DMS 273 (cell line): ENCODE measurements at regions not wholly inside any gene's neighbourhood (a gene's known extent, or its start where the extent isn't known, plus 50 kb on each side); places are given as distances from the start of the nearest gene placed in this dataset.

Source experiments
- DNase-seq: peaks from one replicate; lab custom pipeline; 2025; ENCODE audit not compliant: unreplicated experiment; lab: John Stamatoyannopoulos, UW

- DNase-seq, result no peak
Observed at GRCh38 chr7:132072873-132073272, 503.4 kb downstream of the PLXNA4 start.

DNA sequence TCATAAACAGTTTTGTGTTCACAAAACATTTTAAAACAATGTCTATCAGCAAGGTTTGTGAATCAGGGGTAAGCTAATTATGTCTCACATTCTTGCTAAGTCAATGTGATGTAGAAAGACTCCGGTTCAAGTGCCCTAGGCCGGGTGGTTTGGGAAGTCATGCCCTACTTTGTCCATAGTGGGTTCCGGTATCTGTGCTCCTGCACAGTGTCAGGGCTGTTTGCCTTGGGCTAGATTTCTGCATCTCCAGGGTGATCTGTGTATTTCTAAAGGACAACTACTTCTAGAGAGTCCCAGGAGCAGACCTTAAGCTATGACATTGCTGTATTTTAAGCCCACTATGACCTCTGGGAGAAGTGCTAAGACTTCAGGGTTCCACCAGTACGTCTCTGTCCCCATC, 504.1 kb downstream of the PLXNA4 start:
- DNase-seq, result no peak

DNA sequence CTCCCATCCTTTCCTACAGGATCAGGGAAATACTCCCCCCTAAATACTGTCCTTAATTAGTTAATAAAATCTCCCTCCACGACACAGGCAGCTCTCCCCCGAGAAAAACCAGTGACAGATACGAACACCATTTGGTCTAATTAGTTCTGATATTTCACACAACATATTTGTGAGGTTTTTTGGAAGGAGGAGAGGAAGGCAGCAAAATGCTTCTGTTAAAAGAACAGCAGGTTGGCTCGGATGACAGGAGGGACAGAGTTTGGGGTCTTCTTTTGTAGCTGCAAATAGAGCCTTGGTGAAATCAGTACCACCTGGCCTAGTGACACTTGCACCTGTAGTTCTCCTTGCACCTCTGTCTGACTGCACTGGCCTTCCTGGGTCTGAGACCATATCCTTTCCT, 507.0 kb downstream of the PLXNA4 start:
- no peak for DNase-seq

DNA sequence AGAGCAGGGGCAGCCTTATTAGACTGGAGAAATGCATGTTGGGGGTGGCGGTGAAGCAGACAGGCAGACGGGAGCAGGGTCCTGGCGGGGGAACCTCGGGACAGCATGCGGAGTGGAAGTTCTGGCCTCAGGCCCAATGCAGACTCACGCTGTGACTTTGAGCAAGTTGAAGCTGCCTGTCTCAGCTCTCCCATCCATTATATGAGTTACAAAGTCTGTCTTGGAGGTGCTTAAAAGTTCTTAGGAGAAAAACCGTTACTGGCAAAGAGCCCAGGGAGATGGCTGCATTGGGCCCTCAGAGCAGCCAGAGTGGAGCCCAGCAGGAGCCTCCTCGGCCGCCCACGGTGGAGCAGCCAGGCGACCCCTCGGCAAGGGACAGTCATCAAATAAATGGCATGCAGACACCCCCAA, 509.5 kb downstream of the PLXNA4 start:
- peak; percentile 84 for DNase-seq

DNA sequence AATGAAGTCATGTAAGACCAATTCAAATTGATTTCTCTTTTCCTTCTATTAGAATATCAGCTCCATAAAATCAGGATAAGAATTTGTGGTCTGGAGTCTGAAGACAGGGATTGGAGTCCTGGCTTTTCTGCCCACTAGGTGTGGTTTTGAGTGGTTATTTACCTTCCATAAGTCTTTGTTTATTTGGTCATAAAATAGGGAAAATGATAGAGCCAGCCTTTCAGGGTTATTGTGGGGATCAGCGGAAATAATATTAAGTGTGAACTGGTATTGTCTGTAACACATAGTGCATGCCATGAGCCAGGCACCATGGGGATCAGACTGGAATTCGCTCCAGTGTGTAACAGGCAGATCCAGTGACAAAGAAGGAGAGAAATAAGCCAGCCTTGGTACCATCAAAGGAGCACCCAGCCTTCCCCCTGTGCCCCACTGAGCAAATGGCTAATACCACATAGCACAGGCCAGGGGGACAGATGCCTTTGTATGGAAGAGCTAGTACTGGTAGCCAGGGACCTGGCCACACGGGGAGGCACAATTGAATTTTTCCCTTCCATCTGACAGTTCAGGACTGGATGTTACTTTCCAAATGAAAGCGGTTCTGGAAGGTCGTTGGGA, 509.7 kb upstream of the PODXL start:
- DNase-seq, result peak; percentile 60

- DNase-seq, result peak; percentile 45
Observed at GRCh38 chr7:132065193-132065988, 509.0 kb upstream of the PODXL start.

GRCh38 chr7:132063800-132064199, 507.4 kb upstream of the PODXL start:
- DNase-seq, result no peak

GRCh38 chr7:132061937-132062336, 505.5 kb upstream of the PODXL start:
- DNase-seq, result no peak

- DNase-seq, result no peak
Observed at GRCh38 chr7:132059141-132059540, 502.7 kb upstream of the PODXL start.

DNA sequence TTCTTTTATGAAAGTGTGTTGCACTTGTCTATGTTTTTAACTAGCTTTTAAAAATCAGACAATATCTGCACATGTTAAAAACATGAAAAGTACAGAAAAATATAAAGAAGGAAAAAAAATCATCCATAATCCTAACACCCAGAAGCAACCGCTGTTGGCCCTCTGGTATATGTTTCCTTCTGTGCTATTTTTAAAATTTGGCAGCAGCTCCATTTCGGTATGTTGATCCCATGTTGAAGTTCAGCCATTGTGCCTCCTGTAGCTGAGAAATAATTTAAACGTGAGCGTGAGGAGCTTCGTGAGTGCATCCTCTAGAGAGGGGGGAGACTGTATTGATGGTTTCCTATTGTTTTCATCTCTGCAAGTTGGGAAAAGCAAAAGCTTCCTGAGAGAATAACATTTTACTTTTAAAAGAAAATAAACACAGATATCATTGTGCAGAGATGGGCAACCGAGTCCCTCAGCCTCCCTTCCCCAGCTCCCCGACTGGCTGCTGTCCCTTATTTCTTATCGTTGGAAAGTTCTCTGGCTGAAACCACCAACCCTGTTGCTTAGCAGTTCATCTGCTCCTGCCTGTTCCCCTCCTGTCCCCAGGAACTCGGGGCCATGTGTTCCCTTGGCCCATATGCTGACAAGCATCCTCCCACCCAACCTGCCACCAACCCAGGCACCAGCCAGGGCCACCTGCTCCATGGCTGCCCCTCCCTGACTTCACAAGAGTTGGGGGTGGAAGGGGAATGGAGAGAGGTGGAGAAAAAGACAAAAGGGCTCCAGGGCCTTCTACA, 499.1 kb upstream of the PODXL start:
- DNase-seq, result peak; percentile 45

DNA sequence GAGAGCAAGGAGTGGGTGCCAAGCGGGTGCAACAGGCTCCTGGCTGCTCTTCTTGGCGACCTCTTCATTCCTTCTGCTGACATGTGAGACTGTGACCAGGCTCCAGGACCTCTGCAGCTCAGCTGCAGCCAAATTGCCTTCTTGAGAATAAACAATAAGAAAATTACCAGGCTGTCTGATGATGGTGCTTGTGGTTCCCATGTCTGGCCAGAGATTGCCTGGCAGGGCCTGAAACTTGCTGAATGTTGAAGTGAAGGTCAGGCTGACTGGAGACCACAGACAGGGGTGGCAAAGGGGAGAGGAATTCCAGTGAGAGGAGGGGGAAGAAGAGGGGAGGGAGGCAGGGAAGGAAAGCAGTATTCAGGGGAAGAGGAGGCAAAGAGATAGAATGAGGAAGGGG, 497.4 kb upstream of the PODXL start:
- no peak for DNase-seq

GRCh38 chr7:132051311-132051710, 494.9 kb upstream of the PODXL start:
- no peak for DNase-seq

DNA sequence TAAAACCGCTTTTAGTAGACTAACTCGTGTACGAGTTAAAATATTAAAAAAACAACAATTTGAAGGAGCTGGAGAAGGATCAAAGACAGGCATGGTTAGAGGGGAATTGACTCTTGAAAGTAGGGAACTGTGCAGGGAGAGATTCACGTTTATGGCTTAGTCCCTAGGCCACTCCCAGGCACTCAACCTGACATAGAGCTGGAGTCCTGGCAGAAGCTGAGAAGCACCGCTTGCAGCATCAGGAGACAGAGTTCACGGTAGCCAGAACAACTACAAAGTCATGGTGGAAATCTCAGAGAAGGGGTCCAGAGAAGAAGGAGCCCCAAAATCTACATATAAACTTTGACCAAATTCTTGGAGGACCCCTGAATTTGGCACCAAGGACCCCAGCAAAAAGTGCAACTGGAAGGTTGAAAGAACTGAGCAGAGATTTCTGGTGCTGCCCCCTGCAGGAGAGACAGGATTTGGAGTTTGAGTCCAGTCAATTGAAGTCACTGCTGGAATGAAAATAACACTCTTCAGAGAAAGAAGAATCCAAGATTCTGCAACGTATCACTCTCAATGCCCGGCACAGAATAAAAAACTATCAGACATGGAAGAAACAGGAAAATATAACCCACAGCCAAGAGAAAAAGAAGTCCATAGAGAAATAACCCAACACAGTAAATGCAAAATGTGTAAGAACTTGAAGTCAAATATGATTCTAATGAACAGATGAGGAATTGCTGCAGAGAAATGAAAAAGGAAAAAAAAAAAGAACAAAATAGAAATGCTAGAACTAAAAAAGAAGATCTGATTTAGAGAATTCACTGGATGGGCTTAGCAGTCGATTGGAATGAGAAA, 493.3 kb upstream of the PODXL start:
- DNase-seq, result peak; percentile 72

DNA sequence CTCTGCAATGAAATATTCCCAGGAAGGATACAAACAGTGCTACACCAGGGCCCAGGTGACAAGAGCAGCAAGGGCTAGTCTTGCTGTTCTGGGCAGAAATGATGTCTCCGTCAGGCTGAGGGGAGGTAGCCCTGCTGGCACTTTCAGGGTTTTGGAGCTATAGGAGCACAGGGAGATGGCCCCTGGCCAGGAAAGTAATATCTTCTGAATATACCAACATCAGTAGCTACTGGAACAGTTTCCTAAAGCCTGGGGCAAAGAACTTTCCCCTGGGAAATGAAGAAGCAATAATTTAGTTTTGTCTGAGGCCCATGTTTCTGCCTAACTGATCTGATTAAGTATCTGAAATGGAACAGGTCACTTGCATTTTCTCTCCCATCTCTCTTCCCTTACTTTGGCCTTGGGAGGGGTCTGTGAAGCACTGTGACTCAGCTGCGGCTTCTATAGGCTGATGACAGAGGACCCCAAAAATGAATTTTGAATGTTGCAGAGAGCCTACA, 489.1 kb upstream of the PODXL start:
- no peak for DNase-seq

- no peak for DNase-seq
Observed at GRCh38 chr7:132045002-132045401, 488.6 kb upstream of the PODXL start.

DNA sequence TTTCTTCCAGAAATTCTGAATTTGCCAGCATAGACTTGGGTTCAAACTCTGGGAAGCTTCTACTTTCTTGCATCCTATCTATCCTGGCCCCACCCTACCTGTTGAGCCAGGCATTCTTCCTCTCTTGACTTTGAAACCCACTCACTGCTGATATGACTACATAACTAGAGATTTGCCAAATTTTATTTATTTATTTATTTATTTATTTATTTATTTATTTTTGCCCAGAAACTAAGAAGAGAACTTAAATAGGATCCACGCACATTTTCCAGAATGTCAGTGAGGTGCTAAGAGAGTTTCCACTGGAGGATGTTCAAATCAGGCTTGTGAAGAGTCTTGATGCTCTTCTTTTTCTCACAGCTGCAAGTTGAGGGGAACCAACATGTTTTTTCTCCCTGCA, 487.8 kb upstream of the PODXL start:
- DNase-seq, result no peak

- no peak for DNase-seq
Observed at GRCh38 chr7:132041108-132041507, 484.7 kb upstream of the PODXL start.

DNA sequence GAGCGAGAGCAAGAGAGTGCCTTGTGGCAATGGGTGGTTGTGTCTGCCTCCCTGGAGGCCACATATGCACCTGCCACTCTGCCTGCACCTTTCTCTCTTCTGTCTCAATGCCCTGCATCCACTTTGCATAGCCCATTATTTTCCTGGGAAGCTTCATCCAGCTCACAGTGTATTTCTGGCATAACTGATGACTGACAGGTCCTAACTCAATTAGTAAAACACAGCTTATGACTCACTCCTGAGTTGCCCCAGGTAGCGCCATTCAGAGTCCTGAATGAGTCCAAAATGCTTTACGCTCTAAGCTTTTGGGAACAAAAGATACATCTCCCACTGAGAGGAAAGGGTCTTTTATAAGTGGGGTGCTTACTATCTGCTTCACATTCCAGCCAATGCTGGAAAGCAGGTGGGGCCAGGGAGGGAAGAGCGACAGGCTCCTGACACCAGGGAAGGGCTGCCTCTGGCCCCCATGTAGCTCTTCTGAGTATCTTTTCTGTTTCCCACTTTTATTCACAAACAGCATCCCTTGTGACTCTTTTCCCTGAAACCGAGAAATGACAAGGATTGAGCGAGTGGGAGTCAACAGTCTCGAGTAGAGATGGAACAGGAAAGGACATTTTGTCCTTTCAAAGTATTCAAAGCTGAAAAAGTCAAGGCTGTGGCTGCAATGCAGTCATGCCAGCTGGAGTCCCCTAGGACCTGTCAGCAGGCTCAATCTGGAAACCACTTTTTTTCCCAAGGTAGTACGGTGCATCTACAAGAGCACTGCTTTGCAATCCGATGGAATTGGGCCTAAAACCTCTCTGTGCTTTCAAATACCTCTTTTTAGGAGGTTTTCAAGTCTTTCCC, 479.3 kb upstream of the PODXL start:
- DNase-seq, result no peak

- DNase-seq, result no peak
Observed at GRCh38 chr7:132034748-132035416, 478.5 kb upstream of the PODXL start.
